GM20000 (cell line): ENCODE measurements at regions not wholly inside any gene's neighbourhood (a gene's known extent, or its start where the extent isn't known, plus 50 kb on each side); places are given as distances from the start of the nearest gene placed in this dataset.

Experiments
- DNase-seq: peaks from one replicate; pipeline ENCODE4 v3.0.0; 2012; ENCODE audit warnings: low spot score
- TF ChIP-seq, protein P1 (sequence below): IDR thresholded peaks from 2 replicates; pipeline ENCODE4 v1.5.1; 2012; ENCODE audit warnings: mild to moderate bottlenecking, control low read depth; ENCODE audit errors: extremely low read depth, missing control alignments

DNA sequence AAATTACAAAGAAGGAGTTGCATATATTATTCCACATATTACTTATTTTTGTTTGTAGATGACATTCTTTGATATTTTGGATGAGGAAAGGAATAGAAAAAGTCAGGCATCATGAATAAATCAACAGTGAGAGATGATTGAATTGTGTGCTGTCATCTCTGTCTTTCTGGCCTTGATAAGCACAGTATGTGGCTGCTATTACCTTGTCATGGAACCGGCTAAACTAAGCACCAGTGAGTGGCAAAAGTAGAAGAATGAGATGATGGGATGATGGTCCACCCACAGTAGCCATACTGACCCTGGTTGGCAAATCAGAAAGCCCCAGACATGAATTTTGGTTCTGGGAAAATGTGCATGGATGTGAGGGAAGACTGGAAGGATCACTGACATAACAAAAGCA is 361.2 kb upstream of the DMAC1 start:
- no peak for DNase-seq
- TF ChIP-seq, protein P1, sequence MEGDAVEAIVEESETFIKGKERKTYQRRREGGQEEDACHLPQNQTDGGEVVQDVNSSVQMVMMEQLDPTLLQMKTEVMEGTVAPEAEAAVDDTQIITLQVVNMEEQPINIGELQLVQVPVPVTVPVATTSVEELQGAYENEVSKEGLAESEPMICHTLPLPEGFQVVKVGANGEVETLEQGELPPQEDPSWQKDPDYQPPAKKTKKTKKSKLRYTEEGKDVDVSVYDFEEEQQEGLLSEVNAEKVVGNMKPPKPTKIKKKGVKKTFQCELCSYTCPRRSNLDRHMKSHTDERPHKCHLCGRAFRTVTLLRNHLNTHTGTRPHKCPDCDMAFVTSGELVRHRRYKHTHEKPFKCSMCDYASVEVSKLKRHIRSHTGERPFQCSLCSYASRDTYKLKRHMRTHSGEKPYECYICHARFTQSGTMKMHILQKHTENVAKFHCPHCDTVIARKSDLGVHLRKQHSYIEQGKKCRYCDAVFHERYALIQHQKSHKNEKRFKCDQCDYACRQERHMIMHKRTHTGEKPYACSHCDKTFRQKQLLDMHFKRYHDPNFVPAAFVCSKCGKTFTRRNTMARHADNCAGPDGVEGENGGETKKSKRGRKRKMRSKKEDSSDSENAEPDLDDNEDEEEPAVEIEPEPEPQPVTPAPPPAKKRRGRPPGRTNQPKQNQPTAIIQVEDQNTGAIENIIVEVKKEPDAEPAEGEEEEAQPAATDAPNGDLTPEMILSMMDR: no peak

DNA sequence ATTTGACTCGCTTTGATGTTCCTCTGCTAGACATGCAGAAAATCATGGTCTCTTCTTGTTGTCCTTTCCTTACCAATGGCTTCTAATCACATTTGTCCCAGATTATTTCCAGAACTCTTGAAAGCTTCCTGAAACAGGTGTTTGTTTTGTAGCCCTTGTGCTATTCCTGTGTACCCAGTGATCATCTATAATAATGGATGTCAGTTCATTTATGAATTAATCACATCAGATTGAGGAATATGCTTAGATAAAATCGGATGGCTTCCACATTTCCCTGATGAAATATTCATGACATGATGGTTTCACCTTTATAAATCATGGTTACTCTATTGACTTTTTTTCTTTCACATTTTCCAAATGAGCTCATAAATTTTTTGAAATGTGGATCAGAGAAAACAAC is 359.0 kb upstream of the DMAC1 start:
- TF ChIP-seq, protein P1: no peak

DNA sequence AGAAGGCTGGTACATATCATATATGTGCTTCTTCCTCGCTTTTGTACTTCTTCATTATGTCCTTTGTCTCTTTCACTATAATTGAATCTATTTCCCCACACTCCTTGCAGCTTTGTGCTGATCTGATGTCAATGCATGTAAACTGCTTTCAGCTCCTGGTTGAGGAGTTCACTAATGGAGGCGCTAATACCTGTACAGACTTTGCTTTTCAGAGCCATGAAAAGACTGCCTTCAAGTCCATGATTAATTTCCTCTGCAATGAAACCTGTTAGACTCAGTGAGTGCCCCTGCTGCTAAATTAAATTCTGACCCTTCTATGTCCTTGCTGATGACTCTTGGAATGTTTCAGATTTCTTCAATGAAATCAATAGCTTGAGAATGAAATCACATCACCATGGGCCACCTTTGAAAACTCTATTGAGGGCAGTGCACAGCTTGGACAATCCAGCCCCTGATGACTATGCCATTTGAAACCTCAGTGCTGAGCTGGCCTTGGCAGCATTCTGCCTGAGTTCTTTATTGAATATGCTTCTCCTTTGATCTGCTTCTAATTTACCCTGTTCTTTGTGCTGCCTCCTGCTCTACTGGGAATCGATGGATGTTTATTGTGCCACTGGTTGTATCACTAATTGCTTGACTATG is 358.2 kb upstream of the DMAC1 start:
- DNase-seq: no peak
- TF ChIP-seq, protein P1: no peak

More for the DNA sequence above, 359.0 kb upstream of the DMAC1 start:
- no peak for DNase-seq

DNA sequence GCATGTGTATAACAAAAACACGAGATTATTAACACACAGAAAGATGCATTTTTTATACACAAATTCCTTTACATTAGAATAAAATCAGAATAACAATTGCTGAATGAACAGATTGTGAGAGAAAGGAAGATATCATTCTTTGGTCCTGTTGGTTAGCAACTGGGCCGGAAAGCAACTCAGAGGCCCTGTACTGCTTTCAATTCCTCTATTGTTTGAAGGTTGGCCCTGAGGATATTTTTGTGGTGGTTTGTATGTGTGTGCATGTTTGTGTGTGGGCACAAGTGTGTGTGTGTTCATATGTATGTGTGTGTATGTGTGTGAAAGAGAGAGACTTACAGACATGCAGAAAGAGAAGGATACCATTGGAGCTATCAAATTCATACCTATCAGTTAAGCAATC is 356.8 kb upstream of the DMAC1 start:
- no peak for DNase-seq
- TF ChIP-seq, protein P1: no peak

DNA sequence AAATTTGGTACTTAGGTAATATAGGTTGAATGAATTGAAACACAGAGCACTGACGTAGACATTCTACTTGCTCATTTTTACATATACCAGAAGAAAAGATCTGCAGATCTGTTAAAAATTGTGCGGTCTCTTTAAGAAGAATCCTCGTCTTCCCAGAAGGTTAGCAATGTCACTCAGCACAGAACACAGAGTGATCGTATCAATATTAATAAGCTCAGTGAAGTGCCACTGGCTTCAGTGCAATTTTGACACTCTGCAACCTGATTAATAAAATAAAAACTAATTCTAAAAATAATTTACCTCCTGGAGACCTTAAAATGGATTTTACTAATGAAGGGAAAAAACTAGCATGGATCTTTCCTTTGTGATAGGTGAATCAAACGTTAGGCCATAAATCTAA is 356.1 kb upstream of the DMAC1 start:
- TF ChIP-seq, protein P1: no peak
- no peak for DNase-seq

DNA sequence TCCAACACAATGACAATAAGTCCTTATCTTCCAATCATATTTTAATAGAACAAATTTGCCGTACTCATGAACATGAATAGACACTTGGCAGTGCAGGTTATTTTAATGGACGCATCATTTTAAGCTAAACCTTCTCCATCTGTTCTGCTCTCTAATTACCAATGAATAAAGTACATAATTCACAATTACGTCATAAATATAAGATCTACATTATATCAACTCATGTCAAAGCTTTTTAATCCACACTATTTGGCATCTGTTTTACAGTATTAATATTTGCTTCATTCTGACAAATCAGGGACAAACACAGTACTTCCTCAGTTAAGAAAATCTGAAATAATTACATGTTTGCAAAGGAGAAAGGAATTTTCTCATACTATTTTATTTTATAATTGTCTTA is 344.1 kb upstream of the DMAC1 start:
- DNase-seq: no peak
- TF ChIP-seq, protein P1: no peak

DNA sequence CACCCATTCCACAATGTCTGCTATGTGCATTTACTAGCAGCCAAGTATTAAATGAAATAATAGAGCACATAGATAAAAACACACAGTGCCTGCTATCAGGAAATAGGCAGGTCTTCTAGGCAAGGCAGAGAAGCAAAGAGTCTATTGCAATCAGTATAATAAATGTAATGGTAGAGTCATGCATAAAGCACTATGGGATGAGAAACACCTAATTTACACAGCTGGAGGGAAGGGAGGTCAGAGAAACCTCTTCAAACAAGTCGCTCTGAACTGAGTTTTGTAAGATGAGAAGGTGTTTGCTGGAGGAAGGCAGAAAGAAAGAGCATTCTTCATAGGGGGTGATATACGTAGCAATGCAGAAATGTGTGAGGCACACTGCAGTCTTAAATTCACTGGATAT is 341.0 kb upstream of the DMAC1 start:
- TF ChIP-seq, protein P1: no peak
- DNase-seq: no peak
